ENCODE measurements at regions not wholly inside any gene's neighbourhood (a gene's known extent, or its start where the extent isn't known, plus 50 kb on each side); places are given as distances from the start of the nearest gene placed in this dataset.

- TF ChIP-seq CTCF (IDR thresholded peaks at IDR 0.05; ENCODE audit: extremely low read depth in 1 of 2, insufficient read depth in 1 of 2, low read depth in 1 of 2, low read length in 2 of 2) (no peak), GATA2 (IDR thresholded peaks at IDR 0.05; ENCODE audit: insufficient read depth, insufficient read length, low read depth, low read length) (peak; percentile 65), POLR2AphosphoS5 (IDR thresholded peaks at IDR 0.05; ENCODE audit: insufficient read depth, low read depth, low read length) (peak; percentile 74)
Observed at GRCh38 chr3:178352326-178353005, 183.8 kb upstream of the KCNMB2 start.
